GM19468 (cell line): ENCODE measurements at regions not wholly inside any gene's neighbourhood (a gene's known extent, or its start where the extent isn't known, plus 50 kb on each side); places are given as distances from the start of the nearest gene placed in this dataset.

ENCODE experiments used
- ATAC-seq: cut with Tn5 transposase; IDR thresholded peaks from one replicate; pipeline ENCODE4 v1.9.1; 2021; ENCODE audit warnings: mild to moderate bottlenecking, moderate library complexity, moderate number of reproducible peaks; ENCODE audit not compliant: unreplicated experiment; ENCODE audit errors: extremely low read depth

DNA sequence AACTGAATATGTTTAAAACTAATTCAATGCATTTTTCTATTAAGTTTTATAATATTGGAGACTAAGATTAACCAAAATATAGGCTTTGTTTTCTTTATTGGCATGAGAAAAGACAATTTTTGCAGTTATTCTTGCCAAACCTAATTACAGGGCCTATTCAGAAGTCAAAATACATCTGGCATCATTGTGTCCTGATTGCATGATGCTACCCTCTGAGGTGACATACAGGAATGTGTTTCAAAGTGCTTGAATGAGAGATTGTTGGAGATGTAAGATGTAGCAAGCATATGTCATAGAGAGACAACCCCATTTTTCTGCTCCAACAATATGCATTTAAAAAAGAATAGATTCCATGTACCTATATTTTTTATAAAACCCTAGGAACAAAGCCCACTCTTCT, 1036.4 kb downstream of the PCDH18 start:
- no peak for ATAC-seq

DNA sequence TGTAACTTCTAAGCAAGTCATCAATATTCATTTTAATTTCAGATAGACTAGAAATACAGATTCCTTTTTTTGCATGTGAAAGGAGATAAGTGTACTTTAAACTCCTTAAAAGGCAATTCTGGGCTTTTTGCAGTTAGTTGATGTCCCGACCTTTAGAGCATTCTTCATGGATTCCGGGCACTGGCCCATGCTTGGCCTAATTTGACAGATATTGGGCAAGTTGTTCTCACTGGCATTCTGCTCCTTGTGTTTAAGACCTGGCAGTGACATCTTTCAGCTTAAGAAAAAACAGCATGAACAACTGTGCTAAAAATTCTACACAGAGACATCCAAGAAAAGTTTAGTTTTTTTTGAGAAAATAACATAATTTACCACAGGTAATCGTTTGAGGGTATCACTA, 1037.2 kb downstream of the PCDH18 start:
- no peak for ATAC-seq

DNA sequence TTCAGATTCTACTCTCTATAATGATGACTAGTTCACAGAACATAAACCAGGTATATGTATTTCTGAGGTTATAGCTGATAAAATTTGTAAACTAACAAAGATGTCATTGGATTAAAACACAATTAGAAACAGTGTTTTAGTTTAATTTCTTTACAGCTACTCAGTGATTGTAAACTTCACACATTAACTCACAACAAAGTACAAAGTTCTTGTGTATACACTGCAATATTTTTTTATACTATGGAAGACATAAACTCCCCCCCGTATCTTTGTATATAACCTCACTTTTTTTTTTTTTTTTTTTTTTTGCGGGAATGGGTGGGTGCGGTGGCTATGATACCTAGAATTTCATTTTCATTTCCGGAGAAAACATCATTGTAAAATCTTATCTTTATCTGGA, 1043.2 kb downstream of the PCDH18 start:
- ATAC-seq = no peak

DNA sequence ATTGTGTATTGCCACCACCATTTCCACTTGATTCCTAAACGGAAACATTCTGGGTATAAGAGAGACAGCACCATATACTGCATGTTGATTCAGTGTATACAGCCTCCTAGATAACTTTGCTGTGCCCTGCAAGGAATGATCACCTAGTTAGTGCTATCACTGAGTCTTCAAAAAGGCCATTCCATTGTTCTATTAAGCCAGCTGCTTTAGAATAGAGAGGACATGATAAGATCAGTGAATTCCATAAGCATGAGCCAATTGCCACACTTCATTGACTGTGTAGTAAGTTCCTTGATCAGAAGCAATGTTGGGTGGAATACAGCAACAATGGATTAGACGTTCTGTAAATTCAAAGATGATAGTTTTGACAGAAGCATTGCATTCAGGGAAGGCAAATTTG, 1047.3 kb downstream of the PCDH18 start:
- no peak for ATAC-seq

DNA sequence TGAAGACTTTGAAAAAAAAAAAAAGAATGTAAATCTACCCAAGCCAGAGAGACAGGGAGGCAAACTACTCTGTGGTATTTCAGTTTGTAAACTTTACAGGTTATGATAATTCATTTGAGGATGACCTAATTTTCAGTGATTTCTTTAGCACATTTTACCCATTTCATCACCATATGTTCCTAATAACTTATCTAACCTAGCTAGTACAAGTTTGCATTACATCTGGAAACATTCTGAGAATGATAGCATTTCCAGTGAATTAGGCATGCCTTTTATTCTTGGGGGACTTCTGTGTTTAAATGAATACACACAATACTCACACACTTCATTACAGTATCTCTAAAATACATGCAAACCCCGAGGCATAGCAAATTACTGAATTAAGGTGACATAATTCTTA, 1055.5 kb downstream of the PCDH18 start:
- ATAC-seq = no peak

DNA sequence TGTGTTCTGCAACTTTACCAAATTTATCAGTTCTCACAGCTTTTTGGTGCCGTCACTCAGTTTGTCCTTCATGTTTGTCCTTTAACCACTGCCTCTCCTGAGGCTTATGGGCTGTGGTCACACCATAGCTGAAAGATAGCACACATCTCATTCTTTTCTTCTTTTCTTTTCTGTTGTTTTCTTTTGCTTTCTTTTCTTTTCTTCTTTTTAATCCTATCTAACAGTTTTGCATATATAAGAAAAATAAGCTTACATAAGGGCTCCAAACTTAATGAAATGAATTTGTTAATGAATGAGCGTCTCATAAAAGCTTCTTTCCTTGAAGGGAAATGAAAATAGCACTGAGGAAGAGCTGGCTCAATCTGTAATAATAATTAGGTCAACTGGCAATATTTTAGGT, 1061.2 kb downstream of the PCDH18 start:
- no peak for ATAC-seq

DNA sequence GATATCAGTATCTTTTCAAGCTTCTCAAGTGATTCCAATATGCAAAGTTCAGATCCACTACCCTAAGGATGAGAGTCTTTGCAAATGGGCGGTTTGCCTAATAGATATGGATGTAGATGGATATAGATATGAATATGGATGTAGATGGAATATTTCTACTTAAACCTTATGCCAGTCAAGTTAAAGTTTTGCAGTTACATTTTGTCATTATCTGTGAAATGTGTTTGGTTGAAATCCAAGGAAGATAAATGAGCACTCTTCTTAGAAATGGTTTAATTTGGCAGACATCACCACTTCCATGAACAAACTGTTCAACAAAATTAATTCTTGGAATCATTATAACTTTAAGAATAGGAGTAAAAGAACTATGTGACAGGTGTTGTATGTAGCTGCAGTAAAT, 1066.6 kb downstream of the PCDH18 start:
- ATAC-seq = no peak

DNA sequence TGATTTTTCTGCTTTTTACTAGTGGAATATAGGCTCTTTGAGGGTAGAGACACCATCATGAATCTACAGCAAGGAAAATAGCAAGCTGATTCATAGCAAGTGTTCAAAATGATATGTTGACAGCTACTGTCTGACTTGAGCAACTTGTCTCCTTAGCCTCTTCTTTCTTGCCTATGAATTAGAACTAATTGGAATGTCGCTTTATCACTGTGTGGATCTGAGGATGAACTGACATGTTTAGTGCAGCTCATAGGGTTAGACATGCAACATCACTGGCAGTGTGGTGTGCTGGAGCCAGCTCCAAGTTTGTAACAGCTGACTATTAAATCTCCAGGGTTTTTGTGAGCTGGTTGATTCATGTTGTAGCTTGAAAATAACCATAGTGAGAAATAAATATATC, 1068.4 kb downstream of the PCDH18 start:
- ATAC-seq = no peak

DNA sequence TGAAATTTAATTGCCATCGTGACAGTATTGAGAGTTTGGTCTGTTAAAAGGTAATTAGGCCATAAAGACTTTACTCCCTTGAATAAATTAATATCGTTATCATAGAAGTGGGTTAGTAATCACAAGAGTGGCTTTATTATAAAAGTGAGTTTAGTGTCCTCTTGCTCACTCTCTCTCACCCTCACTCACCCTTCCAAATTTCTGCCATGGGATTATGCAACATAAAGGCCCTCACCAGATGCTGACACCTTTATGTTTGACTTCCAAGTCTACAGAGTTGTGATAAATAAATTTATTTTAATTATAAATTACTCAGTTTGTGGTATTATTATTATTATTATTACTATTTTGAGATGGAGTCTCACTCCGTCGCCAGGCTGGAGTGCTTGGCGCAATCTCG, 1070.8 kb downstream of the PCDH18 start:
- ATAC-seq = no peak

DNA sequence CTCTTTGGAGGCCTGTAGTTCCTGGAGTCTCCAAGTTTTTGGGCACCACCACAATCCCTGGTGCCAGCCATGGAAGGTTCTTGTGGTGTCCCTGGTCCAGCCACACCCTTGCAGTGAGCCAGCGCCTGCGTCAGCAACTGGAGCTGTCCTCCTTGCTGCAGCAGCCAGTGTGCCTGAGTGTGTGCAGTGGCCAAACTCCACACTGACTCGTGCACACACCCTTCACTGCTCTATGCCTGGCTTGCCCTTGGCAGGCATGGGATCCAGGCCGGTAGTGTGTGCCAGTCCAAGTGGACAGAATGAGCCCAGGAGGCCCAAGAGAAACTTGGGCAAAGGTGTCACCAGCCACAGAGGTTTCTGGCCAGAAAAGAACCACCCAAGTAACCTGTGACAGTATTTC, 1074.0 kb downstream of the PCDH18 start:
- no peak for ATAC-seq

DNA sequence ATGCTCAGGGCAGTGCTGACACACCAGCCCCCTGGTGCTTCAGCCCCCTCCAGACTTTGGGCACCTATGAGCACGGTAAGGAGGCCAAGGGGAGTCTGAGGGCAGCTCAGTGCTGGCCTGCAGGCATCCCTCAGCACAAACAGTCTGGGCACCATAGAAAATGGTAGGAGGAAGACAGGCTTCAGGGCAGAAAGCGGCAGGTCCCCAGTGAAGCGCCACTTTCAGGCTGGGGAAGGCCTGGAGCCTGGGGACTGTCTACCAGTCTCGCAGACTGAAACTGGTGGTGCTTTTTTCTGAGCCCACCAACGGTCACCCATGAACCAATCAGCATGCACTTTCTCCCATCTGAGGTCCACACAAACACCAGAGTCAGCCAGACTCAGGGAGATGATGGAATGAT, 1074.7 kb downstream of the PCDH18 start:
- ATAC-seq = no peak

DNA sequence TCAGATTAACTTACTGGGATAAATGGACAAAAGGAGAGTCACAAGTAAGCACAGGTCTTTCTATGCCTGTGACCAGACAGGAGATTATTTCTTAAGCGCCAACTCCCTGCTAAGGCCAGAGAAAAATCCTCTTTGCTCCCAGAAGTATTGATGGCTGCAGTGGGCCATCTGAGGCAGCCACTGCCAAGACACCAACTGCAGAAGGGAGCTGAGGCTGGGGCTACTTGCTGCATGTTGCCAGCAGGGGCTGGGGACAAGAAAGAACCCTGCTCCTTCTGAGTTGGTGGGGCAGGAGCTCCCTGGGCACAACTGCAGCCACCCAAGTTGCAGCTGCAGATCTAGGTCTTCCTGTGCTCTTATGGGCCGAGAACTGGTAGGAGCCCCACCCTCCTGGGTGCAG, 1075.3 kb downstream of the PCDH18 start:
- ATAC-seq = no peak

DNA sequence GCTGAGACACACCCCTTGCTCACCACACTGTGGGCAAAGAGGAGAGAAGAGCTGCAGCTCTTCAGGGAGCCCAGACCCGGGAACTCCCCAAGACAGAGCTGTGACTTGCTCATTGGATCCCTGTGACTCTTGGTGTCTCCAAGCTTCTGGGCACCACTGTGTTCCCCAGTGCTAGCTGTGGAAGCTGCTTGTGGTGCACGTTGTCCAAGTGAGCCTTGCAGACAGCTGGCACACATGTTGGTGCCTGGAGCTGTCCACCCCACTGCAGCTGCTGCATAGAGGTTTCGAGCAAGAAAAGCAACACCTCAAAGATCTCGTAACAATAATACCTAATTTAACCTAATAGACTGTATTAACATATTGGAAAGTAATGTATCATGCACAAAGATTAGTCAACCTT, 1089.3 kb downstream of the PCDH18 start:
- ATAC-seq = no peak

DNA sequence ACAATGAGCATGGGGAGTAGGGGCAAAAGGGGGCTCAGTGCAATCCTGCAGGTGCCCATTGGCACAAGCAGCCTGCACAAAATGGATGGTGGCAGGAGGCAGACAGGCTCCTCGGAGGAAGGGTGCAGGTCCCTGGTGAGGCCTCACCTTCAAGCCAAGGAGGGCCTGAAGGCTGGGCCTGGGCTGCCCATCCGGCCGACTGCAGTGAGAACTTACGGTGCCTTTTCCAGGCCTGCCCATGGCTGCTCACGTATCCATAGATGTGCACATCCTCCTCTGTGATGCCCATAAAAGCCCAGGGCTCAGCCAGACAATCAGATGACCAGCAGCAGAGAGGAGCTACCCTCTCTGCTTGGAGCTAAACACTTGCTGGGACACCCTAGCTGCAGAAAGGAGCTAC, 1089.8 kb downstream of the PCDH18 start:
- ATAC-seq = no peak

DNA sequence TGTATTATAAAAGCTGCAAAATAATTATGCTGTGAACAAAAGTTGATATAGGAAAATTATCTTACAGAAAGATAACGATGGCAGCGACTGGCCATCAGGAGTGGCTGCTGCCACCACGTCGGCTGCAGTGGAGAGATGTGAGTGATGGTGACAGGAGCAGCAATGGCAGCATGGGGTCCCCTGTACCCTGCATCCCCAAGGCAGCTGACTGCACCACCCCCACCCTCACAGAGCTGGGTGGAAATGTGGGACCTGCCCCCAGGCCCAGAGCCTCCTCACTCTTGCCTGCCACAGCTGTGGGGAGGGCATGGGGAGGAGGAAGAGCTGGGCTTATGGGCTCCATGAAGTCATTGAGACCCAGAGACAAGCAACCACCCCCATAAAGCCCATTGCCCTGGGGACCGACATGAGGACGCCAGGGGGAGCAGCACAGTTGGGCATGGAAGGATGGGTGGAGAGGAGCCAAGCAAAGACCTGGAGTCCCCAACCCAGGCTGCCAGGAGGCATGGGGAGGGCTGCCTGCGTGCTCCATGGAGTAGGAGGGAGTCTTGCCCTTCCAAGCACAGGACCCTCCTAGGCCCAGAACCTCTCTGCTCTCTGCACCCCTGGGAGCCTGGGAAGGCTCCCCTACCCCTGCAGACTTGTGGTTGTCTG, 1090.5 kb downstream of the PCDH18 start:
- ATAC-seq = no peak

DNA sequence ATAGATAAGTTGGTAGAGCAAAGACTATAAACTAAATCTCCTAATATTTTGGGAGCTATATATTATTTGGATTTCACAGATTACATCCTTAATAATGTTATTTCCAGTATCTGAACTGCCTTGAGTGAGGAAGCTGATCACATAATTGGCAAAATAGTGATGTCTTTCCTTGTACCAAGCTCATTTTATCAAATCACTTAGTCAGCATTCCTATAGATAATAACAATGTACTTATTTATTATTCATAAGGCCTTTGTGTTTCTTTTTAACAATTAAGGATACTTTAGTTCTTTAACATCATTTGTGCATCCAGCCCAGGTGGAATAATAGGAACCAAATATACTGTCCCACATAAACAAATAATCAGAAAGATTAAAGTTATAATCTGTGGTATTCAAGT, 1093.6 kb downstream of the PCDH18 start:
- no peak for ATAC-seq

DNA sequence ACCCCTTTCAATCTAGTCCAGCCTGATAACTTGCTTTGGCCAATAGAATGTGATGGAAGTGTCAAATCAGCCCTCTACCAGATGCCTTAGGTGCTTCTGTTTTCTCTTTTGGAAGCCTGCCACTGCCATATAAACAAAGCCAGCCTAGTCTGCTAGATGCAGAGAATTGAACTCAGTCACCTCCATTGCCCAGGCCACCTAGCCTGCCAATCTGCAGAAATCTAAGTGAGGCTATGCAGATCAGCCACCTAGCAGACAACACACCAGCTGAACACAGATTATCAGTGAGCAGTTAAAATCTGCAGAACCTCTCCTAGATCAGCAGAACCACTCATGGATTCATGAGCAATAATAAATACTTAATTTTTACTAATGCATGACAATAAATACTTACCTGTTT, 1108.2 kb downstream of the PCDH18 start:
- no peak for ATAC-seq

DNA sequence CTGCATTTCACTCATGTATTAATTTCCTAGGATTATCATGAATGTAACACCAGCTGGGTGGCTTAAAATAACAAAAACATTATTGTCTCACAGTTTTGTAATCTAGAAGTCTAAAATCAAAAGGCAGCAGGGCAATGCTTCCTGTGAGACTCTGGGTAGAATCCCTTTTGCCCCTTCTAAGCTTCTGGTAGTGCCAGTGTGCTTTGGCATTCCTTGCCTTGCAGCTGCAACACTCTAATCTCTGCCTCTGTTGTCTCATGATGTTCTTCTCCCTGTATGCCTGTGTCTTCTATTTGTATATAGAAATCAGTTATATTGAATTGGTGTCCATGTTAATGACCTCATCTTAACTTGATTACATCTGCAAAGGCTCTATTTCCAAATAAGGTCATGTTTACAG, 1117.3 kb downstream of the PCDH18 start:
- ATAC-seq = no peak

DNA sequence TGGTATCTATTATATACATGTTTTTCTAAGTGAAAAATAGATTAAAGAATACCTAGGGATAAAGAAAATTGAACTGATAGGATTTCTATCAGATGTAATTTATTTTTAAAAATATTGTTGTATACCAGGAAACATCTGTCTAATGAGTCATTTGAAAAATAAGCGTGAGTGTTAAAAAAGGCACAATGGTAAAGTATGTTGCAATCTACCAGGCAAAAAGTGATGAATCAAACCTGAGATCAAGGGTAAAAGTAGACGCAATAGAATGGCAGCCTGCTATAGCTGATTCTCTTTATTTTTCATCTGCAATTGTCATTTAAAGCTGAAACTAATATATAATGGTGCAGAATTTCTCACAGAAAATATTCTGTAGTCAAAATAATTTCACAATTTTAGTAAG, 1119.6 kb downstream of the PCDH18 start:
- no peak for ATAC-seq

DNA sequence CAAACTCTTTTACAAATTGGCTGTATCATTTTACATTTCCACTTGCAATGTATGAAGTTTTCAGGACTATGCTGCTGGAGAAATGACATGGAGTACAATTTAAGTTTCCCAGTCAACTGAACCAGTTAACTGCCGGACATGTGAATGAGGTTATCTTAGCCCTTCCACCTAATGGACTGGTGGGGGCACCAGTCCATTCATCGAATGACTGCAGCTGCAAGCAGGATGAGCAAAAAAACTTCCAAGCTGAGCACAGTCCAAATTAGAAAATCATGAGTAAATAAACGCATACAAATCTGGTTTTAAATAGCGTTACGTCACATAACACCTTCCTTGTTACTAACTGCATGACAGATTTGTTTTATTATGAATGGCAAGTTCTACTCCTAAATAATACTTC, 1131.5 kb downstream of the PCDH18 start:
- ATAC-seq = no peak

DNA sequence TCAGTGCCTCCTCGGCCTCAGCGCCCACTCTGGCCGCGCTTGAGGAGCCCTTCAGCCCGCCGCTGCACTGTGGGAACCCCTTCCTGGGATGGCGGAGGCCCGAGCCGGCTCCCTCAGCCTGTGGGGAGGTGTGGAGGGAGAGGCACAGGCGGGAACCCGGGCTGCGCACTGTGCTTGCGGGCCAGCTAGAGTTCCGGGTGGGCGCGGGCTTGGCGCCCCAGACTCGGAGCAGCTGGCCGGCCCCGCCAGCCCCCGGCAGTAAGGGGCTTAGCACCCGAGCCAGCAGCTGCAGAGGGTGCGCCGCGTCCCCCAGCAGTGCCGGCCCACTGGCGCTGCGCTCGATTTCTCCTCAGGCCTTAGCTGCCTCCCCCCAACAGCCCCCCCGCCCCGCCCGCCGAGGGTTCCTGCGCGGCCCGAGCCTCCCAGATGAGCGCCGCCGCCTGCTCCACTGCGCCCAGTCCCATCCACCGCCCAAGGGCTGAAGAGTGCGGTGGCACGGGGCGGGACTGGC, 1137.0 kb downstream of the PCDH18 start:
- no peak for ATAC-seq

DNA sequence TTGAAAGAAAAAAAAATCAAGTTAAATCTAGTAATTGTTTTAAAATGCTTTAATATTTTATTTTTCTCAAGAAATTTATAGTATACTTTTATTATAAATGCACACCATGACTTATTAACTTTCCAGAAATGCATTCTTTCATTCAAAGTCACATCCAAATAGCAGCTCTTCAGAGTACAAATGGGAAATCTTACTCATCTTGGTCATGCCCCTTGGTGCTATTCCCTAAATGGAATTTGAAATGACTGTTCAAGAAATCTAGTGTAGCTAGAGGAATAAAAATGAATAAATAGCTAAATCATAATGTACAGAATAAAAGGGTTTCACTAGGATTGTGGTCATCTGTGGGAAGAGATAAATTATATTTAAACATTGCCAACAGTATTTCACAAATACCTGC, 1139.7 kb downstream of the PCDH18 start:
- no peak for ATAC-seq

DNA sequence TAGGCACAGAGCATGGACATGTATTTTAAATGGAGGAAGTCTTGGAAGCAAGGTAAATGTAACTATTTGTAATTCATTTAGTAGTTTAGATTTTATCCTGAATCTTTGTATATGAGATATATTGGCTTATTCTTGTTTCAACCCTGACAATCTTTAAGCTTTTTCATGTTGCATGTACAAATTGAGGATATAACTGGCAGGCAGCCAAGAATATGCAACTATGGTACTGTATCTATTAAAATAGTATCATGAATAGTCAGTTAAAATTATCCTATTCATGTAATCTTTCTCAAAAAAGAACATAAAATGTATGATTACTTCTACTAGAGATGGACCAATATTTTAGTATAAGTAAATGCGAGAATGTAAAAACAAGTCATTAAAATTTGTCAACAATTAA, 1141.5 kb downstream of the PCDH18 start:
- ATAC-seq = no peak
